Stimulated activated CD4-positive, alpha-beta T cell treated with anti-CD3 and anti-CD28 coated beads, Interleukin-12 subunit alpha, Interleukin-12 subunit beta, amount 100 ng/mL, for 4 hours (primary cell): ENCODE measurements at regions not wholly inside any gene's neighbourhood (a gene's known extent, or its start where the extent isn't known, plus 50 kb on each side); places are given as distances from the start of the nearest gene placed in this dataset.

ENCODE experiments used
- DNase-seq: peaks from one replicate; pipeline ENCODE4 v3.0.0-alpha.2; 2020

DNA sequence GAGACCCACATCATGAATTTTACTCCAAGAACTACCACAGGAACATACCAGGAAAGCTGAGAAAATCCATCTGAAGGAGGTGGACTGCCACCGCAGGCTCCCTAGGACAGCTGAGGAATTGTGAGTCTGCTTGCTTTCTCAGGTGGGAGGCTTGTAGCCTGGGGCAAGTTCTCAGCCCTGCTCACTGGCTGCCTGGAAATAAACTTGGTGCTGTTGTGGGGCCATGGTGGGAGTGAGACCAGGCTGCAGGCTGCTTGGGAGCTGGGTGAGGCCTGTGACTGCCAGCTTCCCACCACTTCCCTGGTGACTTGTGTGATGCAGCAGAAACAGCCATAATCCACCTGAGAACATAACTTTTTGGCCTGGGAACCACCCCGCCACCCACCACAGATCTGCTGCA, 132.7 kb upstream of the RAG2 start:
- DNase-seq, result no peak

- DNase-seq, result no peak
Measured at GRCh38 chr11:36729825-36730224, 131.8 kb upstream of the RAG2 start.

GRCh38 chr11:36726420-36726819, 128.4 kb upstream of the RAG2 start:
- no peak for DNase-seq

DNA sequence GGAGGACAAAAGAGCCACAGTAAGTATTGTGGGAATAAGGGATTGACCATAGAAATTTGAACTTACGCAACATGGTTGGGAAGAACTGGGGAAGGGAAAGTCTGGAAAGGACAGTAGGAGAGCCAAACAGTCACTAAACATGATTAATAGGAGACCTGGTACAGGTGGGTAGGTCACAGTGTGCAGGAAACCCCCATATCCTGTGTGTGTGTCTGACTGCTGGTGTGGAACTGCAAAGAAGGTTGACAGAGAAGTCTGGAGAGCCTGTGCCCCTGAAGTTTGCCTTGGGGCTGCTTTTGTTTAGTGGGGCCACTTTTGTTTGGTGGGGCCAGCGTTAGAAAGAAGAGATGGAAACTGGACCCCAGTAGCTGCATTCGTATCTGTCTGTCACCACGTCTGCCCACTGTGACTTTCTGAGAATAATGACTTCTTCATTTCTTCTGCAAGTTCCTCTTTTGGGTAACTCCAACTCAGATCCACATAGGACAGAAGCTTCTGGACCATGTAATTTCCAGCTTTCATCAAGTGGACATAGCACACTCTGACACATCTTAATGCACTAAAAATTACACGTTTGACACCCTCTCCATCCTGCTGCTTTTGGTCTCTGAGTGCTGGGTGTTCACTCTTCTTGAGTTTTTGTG, 126.8 kb upstream of the RAG2 start:
- DNase-seq, result no peak

DNA sequence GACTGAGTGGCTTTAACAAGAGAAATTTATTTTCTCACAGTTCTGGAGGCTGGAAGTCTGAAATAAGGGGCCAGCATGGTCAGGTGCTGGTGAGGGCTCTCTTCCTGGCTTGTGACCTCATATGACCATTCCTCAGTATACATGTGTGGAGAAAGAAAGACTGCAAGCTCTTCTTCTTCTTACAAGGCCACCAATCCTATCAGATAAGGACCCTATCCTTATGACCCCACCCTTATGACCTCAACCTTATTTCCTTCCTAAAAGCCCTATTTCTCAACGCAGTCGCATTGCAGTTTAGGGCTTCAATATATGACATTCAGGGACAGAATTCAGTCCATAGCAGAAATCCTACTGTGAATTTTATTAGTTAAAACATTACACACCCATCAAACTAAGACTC, 124.4 kb upstream of the RAG2 start:
- DNase-seq, result no peak

DNA sequence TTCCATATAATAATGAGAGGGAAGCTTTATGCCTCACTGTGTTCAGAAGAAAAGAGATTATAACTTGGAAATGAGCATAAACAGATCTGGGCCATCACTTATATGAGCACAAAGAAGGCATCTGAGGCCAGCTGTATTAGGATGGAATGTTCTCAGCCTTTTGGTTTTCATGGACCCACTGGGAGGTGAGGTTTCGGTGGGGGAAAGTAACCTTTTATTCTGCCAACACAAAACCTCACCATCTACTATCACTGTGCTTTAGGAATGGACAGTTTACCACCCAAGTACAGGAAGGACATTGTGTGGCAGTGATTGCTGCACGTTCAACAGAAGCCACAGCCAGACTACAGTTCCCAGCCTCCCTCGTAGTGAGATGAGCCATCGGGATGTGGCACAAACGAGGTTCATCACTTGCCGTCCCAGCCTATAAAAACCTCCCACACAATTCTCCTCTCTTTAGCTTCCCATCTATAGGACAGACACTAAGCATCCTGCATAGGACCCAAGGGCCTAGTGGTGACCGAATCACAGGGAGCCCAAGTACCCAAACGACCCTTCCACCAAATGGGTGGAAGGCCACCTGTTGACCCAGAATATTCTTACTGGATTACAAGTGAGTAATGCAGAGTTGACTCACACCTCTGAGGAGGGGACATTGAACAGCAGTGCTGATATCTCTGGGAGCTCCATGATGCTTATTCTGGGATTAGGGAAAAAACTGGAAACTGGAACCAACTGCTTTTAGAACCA, 121.5 kb upstream of the RAG2 start:
- no peak for DNase-seq

GRCh38 chr11:36718451-36718850, 120.4 kb upstream of the RAG2 start:
- no peak for DNase-seq

DNA sequence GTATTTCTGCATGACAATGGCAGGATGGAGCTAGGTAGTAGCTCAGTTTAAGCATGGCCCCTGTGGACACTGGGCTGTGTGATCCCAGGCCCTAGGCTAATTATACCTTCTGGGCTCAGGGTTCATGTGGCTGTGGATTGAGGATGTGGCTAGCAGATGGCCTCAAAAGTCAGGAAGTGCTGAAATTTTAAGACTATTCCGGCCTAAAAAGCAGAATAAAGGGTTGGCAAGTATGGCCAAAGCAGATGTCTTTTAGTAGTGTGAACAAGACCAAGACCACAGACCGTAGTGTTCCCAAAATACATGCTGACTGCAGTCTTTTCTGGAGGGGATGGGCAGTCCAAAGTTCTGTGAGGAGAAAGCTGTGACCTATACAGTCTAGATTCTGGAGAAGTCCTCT, 115.7 kb upstream of the RAG2 start:
- DNase-seq, result no peak

DNA sequence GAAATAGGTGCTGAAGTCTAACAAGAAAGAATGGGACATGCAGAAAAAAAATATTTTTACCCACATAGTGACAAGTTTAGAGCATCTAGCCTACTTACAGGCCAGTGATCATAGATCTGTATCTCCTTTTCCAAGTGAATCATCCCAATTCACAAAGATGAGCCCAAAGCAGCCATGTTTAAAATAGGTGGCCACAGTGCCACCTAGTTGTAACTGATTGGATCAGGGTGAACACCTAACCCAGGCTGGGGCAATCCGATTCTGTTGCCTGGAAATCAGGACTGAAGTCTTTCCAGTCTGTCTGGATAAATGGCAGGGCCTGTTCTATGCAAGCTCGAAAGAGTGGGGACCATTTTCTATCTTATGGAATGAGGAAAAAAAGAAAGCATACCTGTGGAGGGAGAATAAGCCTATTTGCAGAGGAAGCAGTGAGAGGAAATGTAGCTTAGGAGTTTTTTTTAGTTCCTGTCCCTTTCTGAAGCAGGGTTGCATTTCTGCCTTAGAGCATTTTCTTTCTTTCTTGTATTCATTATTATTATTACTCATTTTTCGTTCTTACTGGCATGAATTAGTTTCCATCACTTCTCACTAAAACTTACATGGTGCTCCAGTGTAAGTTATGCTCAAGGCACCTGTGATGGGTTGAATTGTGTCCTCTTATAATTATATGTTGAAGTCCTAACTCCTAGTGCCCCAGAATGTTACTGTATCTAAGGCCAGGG, 113.2 kb upstream of the RAG2 start:
- no peak for DNase-seq
